ENCODE measurements at regions not wholly inside any gene's neighbourhood (a gene's known extent, or its start where the extent isn't known, plus 50 kb on each side); places are given as distances from the start of the nearest gene placed in this dataset.

GRCh38 chr4:24213961-24214360, 324.1 kb upstream of the PPARGC1A start:
- no peak for TF ChIP-seq TAF1 (IDR thresholded peaks at IDR 0.05; ENCODE audit: borderline replicate concordance, low read depth, low read length)
- TF ChIP-seq POLR2AphosphoS5 (IDR thresholded peaks at IDR 0.05; ENCODE audit: low read depth, low read length), result no peak

Measured in GM12892 (cell line).